ENCODE measurements at regions not wholly inside any gene's neighbourhood (a gene's known extent, or its start where the extent isn't known, plus 50 kb on each side); places are given as distances from the start of the nearest gene placed in this dataset.

DNA sequence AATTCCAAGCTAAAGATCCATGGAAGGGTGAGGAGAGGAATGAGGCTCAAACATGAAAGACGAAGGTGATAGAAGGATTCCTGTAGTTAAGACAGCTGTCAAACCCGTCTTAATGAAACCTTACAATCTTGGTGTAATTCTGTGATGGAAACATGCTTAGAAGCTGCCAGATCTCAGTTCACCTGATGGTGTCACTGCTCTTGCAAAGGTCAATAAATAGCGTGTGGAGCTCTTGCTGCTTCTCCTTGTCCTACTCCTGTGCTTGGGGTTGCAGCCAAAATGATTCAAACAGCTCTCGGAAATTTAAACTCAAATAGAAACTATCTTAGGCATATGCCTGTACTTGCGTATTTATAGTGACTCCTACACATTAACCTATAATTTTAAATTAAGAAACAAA is 1705.0 kb downstream of the OLFM4 start:
- TF ChIP-seq, protein P1, sequence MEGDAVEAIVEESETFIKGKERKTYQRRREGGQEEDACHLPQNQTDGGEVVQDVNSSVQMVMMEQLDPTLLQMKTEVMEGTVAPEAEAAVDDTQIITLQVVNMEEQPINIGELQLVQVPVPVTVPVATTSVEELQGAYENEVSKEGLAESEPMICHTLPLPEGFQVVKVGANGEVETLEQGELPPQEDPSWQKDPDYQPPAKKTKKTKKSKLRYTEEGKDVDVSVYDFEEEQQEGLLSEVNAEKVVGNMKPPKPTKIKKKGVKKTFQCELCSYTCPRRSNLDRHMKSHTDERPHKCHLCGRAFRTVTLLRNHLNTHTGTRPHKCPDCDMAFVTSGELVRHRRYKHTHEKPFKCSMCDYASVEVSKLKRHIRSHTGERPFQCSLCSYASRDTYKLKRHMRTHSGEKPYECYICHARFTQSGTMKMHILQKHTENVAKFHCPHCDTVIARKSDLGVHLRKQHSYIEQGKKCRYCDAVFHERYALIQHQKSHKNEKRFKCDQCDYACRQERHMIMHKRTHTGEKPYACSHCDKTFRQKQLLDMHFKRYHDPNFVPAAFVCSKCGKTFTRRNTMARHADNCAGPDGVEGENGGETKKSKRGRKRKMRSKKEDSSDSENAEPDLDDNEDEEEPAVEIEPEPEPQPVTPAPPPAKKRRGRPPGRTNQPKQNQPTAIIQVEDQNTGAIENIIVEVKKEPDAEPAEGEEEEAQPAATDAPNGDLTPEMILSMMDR (IDR thresholded peaks at IDR 0.05): no peak
- no peak for TF ChIP-seq POLR2A (IDR thresholded peaks at IDR 0.05)

Measured in Peyer's patch (tissue), 4 donors.